ENCODE measurements at regions not wholly inside any gene's neighbourhood (a gene's known extent, or its start where the extent isn't known, plus 50 kb on each side); places are given as distances from the start of the nearest gene placed in this dataset.

DNA sequence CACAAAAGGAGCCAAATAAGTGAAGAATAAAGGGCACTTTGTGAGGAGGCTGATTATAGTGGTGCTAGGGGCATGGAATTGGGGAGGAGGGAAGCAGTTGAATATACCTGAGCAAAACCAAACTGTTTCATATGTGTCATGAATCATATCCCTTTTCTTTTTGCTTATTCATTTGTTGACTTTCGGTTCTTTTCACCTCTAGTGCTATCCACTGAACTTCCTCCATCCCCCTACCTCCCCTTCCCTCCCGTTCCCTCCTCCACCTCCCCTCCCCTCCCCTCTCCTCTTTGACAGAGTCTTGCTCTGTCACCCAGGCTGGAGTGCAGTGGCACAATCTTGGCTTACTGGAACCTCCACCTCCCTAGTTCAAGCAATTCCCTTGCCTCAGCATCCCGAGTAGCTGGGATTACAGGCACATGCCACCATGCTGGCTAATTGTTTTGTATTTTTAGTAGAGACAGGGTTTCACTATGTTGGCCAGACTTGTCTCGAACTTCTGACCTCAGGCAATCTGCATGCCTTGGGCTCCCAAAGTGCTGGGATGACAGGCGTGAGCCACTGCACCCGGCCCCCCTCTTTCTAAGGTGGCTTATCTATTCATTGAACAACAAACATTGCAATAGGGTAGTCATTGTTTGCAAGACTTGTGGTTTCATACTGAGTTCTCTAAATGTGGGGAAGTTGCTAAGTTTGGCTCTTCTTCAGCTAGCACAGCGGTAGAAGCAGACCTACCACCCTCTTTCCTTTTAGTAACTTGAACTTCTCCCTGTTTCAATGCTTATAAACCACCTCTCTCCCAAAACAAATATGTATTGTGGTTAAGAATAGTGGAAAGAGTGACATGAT lies 150.4 kb upstream of the PRPS1L1 start:
- no peak for TF ChIP-seq TAF1 (IDR thresholded peaks at IDR 0.05; ENCODE audit: borderline replicate concordance, insufficient read depth, low read length)

DNA sequence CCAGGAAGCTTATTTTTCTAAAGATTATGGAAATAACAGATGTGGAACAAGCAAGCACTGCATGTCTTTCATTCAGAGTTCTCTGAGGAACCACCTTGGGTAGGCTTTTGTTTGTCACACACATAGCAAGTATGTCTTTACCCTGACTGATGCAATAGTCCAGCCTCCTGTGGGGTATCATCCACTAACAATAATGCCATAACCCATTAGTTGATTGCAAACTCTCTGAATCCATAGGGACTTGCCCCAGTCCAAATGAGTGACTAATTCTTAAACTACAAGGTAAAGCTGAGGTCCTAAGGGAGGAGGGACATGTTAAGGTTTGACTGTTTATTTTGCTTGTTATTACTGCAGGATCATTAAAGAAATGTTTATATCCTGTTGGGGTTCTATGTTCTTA lies 151.4 kb upstream of the PRPS1L1 start:
- TF ChIP-seq, protein P1, sequence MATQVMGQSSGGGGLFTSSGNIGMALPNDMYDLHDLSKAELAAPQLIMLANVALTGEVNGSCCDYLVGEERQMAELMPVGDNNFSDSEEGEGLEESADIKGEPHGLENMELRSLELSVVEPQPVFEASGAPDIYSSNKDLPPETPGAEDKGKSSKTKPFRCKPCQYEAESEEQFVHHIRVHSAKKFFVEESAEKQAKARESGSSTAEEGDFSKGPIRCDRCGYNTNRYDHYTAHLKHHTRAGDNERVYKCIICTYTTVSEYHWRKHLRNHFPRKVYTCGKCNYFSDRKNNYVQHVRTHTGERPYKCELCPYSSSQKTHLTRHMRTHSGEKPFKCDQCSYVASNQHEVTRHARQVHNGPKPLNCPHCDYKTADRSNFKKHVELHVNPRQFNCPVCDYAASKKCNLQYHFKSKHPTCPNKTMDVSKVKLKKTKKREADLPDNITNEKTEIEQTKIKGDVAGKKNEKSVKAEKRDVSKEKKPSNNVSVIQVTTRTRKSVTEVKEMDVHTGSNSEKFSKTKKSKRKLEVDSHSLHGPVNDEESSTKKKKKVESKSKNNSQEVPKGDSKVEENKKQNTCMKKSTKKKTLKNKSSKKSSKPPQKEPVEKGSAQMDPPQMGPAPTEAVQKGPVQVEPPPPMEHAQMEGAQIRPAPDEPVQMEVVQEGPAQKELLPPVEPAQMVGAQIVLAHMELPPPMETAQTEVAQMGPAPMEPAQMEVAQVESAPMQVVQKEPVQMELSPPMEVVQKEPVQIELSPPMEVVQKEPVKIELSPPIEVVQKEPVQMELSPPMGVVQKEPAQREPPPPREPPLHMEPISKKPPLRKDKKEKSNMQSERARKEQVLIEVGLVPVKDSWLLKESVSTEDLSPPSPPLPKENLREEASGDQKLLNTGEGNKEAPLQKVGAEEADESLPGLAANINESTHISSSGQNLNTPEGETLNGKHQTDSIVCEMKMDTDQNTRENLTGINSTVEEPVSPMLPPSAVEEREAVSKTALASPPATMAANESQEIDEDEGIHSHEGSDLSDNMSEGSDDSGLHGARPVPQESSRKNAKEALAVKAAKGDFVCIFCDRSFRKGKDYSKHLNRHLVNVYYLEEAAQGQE (IDR thresholded peaks at IDR 0.05; ENCODE audit: insufficient read depth in 1 of 2, low read depth in 2 of 2, low read length in 2 of 2): no peak
- no peak for TF ChIP-seq FOXP2 (optimal IDR thresholded peaks at IDR 0.05; ENCODE audit: borderline replicate concordance, extremely low read depth, extremely low read length, insufficient read depth)

DNA sequence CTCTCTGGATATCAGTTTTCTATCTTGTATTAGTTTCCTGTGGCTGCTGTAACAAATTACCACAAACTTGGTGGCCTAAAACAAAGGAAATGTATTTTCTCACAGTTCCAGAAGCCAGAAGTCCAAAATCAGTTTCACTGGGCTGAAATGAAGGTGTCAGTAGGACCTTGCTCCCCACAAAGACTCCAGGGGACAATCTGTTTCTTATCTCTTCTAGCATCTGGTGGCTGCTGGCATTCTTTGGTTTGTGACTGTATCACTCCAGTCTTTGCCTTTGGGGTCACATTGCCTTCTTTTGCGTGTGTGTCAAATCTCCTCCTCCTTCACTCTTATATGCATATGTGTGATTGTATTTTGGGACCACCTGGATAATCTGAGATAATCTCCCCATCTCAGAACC lies 153.0 kb upstream of the PRPS1L1 start:
- TF ChIP-seq FOXP2 (optimal IDR thresholded peaks at IDR 0.05; ENCODE audit: borderline replicate concordance, extremely low read depth, extremely low read length, insufficient read depth): no peak
- TF ChIP-seq SIN3A (IDR thresholded peaks at IDR 0.05; ENCODE audit: borderline replicate concordance, insufficient read depth, low read length): no peak
- TF ChIP-seq TAF1 (IDR thresholded peaks at IDR 0.05; ENCODE audit: borderline replicate concordance, insufficient read depth, low read length): no peak
- no peak for TF ChIP-seq POLR2AphosphoS5 (IDR thresholded peaks at IDR 0.05; ENCODE audit: low read depth, low read length)
- TF ChIP-seq, protein P1 (IDR thresholded peaks at IDR 0.05; ENCODE audit: insufficient read depth in 1 of 2, low read depth in 2 of 2, low read length in 2 of 2): no peak

DNA sequence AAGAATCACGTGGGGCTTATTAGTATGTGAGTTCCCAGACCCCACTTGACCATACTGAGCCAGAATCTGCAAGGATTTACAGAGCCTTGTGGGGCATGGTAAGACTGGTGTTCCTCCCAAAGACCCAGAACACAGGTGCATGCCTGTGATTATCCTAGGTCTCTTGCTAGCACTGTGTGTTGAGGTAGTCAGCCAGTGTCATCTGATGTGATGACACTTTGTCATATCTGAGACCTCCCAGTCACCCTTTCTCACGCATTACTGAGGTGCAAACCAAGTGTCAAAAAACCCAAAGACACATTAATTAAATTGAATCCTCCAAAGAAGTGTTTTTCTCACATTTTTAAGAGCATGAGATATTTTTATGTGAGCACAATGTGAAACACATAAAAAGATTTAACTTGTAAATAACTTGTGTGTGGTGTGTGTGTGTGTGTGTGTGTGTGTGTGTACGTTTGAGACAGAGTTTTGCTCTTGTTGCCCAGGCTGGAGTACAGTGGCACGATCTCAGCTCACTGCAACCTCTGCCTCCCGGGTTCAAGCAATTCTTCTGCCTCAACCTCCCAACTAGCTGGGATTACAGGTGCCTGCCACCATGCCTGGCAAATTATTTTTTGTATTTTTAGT lies 162.0 kb upstream of the PRPS1L1 start:
- TF ChIP-seq TAF1 (IDR thresholded peaks at IDR 0.05; ENCODE audit: borderline replicate concordance, insufficient read depth, low read length) (no peak), FOXP2 (optimal IDR thresholded peaks at IDR 0.05; ENCODE audit: borderline replicate concordance, extremely low read depth, extremely low read length, insufficient read depth) (no peak), SIN3A (IDR thresholded peaks at IDR 0.05; ENCODE audit: borderline replicate concordance, insufficient read depth, low read length) (no peak)
- TF ChIP-seq, protein P1 (IDR thresholded peaks at IDR 0.05; ENCODE audit: insufficient read depth in 1 of 2, low read depth in 2 of 2, low read length in 2 of 2): no peak

DNA sequence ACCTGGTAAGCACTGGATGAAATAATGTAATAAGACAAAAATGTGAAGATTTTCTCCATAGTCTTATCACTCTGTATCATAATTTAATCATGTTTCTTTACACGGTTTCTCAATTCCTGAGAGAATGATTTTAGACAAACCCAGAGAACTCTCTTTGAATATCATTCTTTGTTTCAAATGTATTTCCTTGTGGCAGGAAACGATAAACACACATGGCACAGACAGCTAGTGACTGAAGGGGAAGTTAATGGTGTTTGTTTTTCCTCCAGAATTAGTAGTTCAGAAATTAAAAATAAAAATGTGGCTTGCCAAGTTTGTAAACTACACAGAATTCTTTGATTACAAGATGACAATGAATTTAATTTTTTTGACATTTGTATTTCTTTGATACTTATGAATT lies 163.7 kb upstream of the PRPS1L1 start:
- TF ChIP-seq SIN3A (IDR thresholded peaks at IDR 0.05; ENCODE audit: borderline replicate concordance, insufficient read depth, low read length): no peak
- TF ChIP-seq TAF1 (IDR thresholded peaks at IDR 0.05; ENCODE audit: borderline replicate concordance, insufficient read depth, low read length): no peak
- no peak for TF ChIP-seq FOXP2 (optimal IDR thresholded peaks at IDR 0.05; ENCODE audit: borderline replicate concordance, extremely low read depth, extremely low read length, insufficient read depth)

DNA sequence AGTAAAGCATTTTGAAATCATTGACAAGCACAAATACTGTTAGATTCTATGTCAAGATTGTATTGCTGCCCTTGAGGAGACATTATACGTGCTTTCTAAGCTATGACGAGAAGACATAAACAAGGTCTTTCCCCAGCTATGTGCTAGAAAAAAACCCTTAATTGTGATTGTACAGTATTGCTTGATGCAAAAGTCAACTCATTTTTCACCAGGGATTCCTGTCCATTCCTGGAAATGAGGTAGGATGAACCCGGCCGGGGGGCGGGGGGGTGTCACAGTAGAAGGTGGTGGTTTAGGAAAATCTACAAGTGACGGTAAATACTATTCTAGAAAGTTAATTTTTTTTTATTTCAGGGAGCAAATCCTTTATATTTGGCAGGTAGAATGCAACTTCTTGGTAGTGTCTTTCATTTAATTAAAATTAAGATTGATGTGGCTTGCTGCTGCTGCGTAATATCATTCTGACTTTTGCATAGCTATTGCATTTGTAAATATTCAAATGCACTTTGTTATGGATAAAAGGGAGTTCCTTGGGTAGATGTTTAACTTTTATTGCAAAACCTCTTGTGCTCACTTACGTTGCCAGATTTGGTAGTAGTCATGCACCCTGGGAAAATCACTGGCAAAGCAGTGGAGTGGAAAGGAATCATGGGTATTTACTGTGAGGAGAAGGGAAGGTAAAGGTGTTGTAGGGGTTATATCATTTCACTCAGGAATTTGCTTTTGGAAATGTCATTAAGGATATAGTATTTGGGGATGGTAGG lies 164.4 kb upstream of the PRPS1L1 start:
- TF ChIP-seq, protein P1 (IDR thresholded peaks at IDR 0.05; ENCODE audit: insufficient read depth in 1 of 2, low read depth in 2 of 2, low read length in 2 of 2): no peak

Data from PFSK-1 (cell line).